Neural crest cell (in vitro differentiated cells): ENCODE measurements at regions not wholly inside any gene's neighbourhood (a gene's known extent, or its start where the extent isn't known, plus 50 kb on each side); places are given as distances from the start of the nearest gene placed in this dataset.

Experiments
- DNase-seq: peaks from one replicate; pipeline ENCODE4 v3.0.0; 2021; ENCODE audit warnings: low read depth, mixed read lengths, low spot score
- H3K27ac Mint-ChIP-seq: one replicate; pipeline ENCODE4 v1.8.0; 2021; ENCODE audit warnings: mild to moderate bottlenecking, mixed read lengths; ENCODE audit not compliant: unreplicated experiment
- H3K27me3 Mint-ChIP-seq: 2 replicates; pipeline ENCODE4 v1.8.0; 2021; ENCODE audit warnings: low read depth, mild to moderate bottlenecking, mixed read lengths
- H3K36me3 Mint-ChIP-seq: 2 replicates; pipeline ENCODE4 v1.8.0; 2021; ENCODE audit warnings: low read depth, mild to moderate bottlenecking, mixed read lengths
- H3K4me1 Mint-ChIP-seq: 2 replicates; pipeline ENCODE4 v1.8.0; 2021; ENCODE audit warnings: mixed read lengths
- H3K4me3 Mint-ChIP-seq: one replicate; pipeline ENCODE4 v1.8.0; 2021; ENCODE audit warnings: mild to moderate bottlenecking, mixed read lengths
- H3K9me3 Mint-ChIP-seq: 2 replicates; pipeline ENCODE4 v1.8.0; 2021; ENCODE audit warnings: mixed read lengths
- CTCF ChIP-seq: fragments of 200-600 bp; sonication (generic); conservative IDR thresholded peaks from 2 replicates; pipeline ENCODE4 v1.5.0; 2021; ENCODE audit warnings: antibody characterized with exemption, mild to moderate bottlenecking

DNA sequence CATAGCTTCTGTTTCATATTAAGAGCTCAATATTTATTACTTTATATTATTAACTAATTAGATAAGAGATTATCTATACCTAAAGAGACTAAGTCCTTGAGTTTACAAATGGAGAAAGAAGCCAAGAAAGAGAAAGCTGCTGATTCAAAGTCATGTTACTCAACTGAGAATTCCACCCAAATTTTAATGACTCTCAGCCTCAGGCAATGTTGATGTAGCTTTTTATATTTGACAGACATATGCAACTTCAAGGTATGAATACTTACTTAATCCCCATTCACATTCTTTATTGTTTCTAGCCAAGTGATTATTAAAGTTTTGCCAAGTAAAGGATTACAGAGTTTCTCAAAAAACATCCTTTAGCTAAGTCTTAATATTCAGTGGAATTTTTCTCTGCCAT is 527.5 kb upstream of the NMUR2 start:
- no peak for DNase-seq
- H3K4me3 Mint-ChIP-seq = no peak overlapping the region
- no peaks in the 10 kb centered on the region for H3K36me3 Mint-ChIP-seq
- peaks cover 3% of the 10 kb centered on the region for H3K27me3 Mint-ChIP-seq
- peaks cover under 1% of the 10 kb centered on the region for H3K9me3 Mint-ChIP-seq
- TF ChIP-seq CTCF = no peak
- no peak overlapping the region for H3K27ac Mint-ChIP-seq
- H3K4me1 Mint-ChIP-seq = no peaks in the 10 kb centered on the region

DNA sequence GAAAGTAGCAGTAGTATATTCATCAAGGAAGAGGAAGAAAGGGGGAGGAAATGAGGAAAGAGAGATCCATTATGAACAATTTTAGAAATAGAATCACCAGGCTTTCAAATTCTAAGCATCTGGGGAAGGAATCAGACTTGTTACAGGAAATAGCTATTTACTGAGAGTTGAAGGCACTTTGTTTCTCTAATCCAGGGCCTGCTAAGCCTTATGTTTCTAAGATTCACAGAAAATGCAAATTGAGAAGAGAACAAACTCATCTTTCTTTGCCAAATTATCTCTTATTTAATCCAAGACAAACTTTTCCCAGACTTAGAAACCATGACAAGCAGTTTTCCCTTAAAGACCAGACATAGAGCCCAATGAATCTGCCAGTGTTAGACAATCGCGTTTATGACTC is 528.0 kb upstream of the NMUR2 start:
- no peak for DNase-seq
- Mint-ChIP-seq H3K4me3 (no peak overlapping the region), H3K9me3 (peaks cover 4% of the 10 kb centered on the region), H3K27me3 (peaks cover 3% of the 10 kb centered on the region), H3K4me1 (no peaks in the 10 kb centered on the region), H3K36me3 (peaks cover 1% of the 10 kb centered on the region), H3K27ac (no peak overlapping the region)
- TF ChIP-seq CTCF = no peak

DNA sequence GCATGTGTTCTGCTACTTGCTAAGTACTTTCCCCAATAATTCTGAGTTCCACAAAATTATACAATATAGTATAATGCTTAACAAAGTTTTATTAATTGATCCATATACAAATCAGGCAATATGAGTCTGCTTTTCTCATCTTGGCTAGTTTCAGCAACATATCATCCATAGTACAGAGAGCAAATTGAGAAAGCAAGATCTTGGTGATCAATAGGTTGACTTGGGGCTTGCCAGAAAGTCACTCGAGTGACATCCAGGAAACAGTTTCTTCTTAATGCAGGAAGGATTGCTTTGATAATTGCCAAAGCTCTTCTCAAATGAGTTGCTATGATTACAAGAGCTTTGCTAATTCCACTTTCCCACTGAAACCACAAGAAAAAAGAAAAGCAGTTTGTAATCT is 533.6 kb upstream of the NMUR2 start:
- no peak for TF ChIP-seq CTCF
- H3K27ac Mint-ChIP-seq = no peak overlapping the region
- H3K36me3 Mint-ChIP-seq = peaks cover 5% of the 10 kb centered on the region
- H3K4me1 Mint-ChIP-seq = no peaks in the 10 kb centered on the region
- peaks cover 8% of the 10 kb centered on the region for H3K9me3 Mint-ChIP-seq
- H3K4me3 Mint-ChIP-seq = no peak overlapping the region
- no peak for DNase-seq
- H3K27me3 Mint-ChIP-seq = no peaks in the 10 kb centered on the region

DNA sequence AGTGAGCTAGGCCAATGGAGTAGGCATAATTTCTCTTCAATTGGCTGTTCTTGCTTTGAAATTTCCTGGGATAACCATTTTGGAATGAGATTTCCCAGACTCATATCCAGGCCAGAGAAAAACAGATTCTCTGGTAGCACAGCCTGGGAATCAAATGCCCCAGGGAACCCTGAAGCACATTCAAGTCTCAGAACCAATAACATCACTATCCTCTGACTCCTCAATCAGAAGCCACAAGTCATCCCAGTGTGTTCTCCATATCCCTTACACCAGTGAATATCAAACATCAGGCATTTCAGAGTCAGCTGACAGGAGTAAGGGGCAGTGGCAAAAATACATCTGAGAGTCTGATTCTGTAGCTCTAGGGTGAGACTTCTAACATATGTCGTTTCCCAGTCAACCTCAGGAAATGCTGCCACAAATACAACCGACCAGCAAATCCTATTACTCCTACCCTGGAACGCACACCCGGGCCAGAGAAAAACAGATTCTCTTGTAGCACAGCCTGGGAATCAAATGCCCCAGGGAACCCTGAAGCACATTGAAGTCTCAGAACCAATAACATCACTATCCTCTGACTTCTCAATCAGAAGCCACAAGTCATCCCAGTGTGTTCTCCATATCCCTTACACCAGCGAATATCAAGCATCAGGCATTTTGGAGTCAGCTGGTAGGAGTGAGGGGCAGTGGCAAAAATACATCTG is 537.7 kb upstream of the NMUR2 start:
- no peaks in the 10 kb centered on the region for H3K4me1 Mint-ChIP-seq
- H3K4me3 Mint-ChIP-seq = no peak overlapping the region
- H3K9me3 Mint-ChIP-seq = peaks cover 6% of the 10 kb centered on the region
- no peak for DNase-seq
- TF ChIP-seq CTCF = no peak
- no peak overlapping the region for H3K27ac Mint-ChIP-seq
- H3K27me3 Mint-ChIP-seq = no peaks in the 10 kb centered on the region
- peaks cover 5% of the 10 kb centered on the region for H3K36me3 Mint-ChIP-seq

GRCh38 chr5:152953788-152954483 is 536.5 kb upstream of the GRIA1 start:
- H3K36me3 Mint-ChIP-seq = no peaks in the 10 kb centered on the region
- no peaks in the 10 kb centered on the region for H3K9me3 Mint-ChIP-seq
- TF ChIP-seq CTCF = no peak
- H3K4me1 Mint-ChIP-seq = peaks cover 6% of the 10 kb centered on the region
- H3K27me3 Mint-ChIP-seq = no peaks in the 10 kb centered on the region
- H3K4me3 Mint-ChIP-seq = no peak overlapping the region
- no peak overlapping the region for H3K27ac Mint-ChIP-seq
- no peak for DNase-seq
